BJ (cell line): ENCODE measurements at regions not wholly inside any gene's neighbourhood (a gene's known extent, or its start where the extent isn't known, plus 50 kb on each side); places are given as distances from the start of the nearest gene placed in this dataset.
"Not testable (repeated sequence)": the region's sequence is repeated elsewhere in the genome, so short reads cannot be mapped to it uniquely, and the experiment has no call there.

Source experiments
- CTCF ChIA-PET: fragments of 350-600 bp; formaldehyde crosslinking; extraction: SDS; loops from one replicate; lab custom pipeline; 2021; ENCODE audit warnings: antibody characterized with exemption, inconsistent platforms; lab: Yijun Ruan, JAX
- POLR2A ChIA-PET: fragments of 300-600 bp; sonication (Branson Sonifier 250); formaldehyde crosslinking; extraction: SDS; loops from one replicate; lab custom pipeline; 2021; ENCODE audit warnings: antibody characterized with exemption; lab: Charles Lee
- DNase-seq: peaks from one replicate; pipeline ENCODE4 v3.0.0-alpha.2; 2011; ENCODE audit warnings: low read depth
- H3K27me3 ChIP-seq: 2 replicates; pipeline ENCODE4 v1.6.0; 2011; ENCODE audit warnings: low read length; ENCODE audit not compliant: control insufficient read depth, insufficient read depth
- H3K36me3 ChIP-seq: 2 replicates; pipeline ENCODE4 v1.5.1; 2011; ENCODE audit warnings: low read length; ENCODE audit not compliant: control insufficient read depth, insufficient read depth
- H3K4me3 ChIP-seq: 2 replicates; pipeline ENCODE4 v1.5.1; 2011; ENCODE audit warnings: low read depth, mild to moderate bottlenecking, control low read depth, low read length
- CTCF ChIP-seq: IDR thresholded peaks from 2 replicates; pipeline ENCODE4 v1.5.1; 2011; ENCODE audit warnings: low read depth, mild to moderate bottlenecking, control low read depth, inconsistent platforms, low read length, moderate library complexity; ENCODE audit not compliant: insufficient read depth

GRCh38 chr2:81403508-81403907, 1099.0 kb upstream of the LRRTM1 start:
- no peak for TF ChIP-seq CTCF
- DNase-seq = no peak
- ChIA-PET POLR2A (no interaction called here), CTCF (no interaction called here)
- Histone ChIP-seq H3K4me3 (no peak overlapping the region), H3K27me3 (no peaks in the 10 kb centered on the region), H3K36me3 (no peaks in the 10 kb centered on the region)

GRCh38 chr2:81396417-81397019, 1092.0 kb upstream of the LRRTM1 start:
- POLR2A ChIA-PET = no interaction called here
- no peak for TF ChIP-seq CTCF
- no peaks in the 10 kb centered on the region for H3K36me3 ChIP-seq
- no peak for DNase-seq
- H3K27me3 ChIP-seq = no peaks in the 10 kb centered on the region
- no peak overlapping the region for H3K4me3 ChIP-seq
- CTCF ChIA-PET = no interaction called here

GRCh38 chr2:81395746-81396145, 1091.2 kb upstream of the LRRTM1 start:
- Histone ChIP-seq H3K27me3 (no peaks in the 10 kb centered on the region), H3K36me3 (no peaks in the 10 kb centered on the region), H3K4me3 (no peak overlapping the region)
- ChIA-PET CTCF (no interaction called here), POLR2A (no interaction called here)
- DNase-seq = no peak
- no peak for TF ChIP-seq CTCF

GRCh38 chr2:81389203-81389602, 1084.7 kb upstream of the LRRTM1 start:
- CTCF ChIA-PET = no interaction called here
- TF ChIP-seq CTCF = no peak
- H3K36me3 ChIP-seq = no peaks in the 10 kb centered on the region
- POLR2A ChIA-PET = no interaction called here
- DNase-seq = no peak
- no peaks in the 10 kb centered on the region for H3K27me3 ChIP-seq
- no peak overlapping the region for H3K4me3 ChIP-seq

GRCh38 chr2:81363800-81364199, 1059.2 kb upstream of the LRRTM1 start:
- TF ChIP-seq CTCF = no peak
- no peaks in the 10 kb centered on the region for H3K27me3 ChIP-seq

GRCh38 chr2:81362468-81362867, 1057.9 kb upstream of the LRRTM1 start:
- H3K36me3 ChIP-seq, H3K4me3 ChIP-seq, POLR2A ChIA-PET, CTCF ChIA-PET, H3K27me3 ChIP-seq, DNase-seq: not testable (repeated sequence)

More at GRCh38 chr2:81363800-81364199, 1059.2 kb upstream of the LRRTM1 start:
- CTCF ChIA-PET = no interaction called here
- H3K4me3 ChIP-seq = no peak overlapping the region
- DNase-seq = no peak
- H3K36me3 ChIP-seq = no peaks in the 10 kb centered on the region
- POLR2A ChIA-PET = no interaction called here
